ENCODE measurements at regions not wholly inside any gene's neighbourhood (a gene's known extent, or its start where the extent isn't known, plus 50 kb on each side); places are given as distances from the start of the nearest gene placed in this dataset.
A peak's percentile ranks its signal among the peaks of the same experiment; 100 is the strongest.

GRCh38 chr3:157914882-157915281, 191.3 kb downstream of the SHOX2 start:
- ATAC-seq (peak; percentile 74), DNase-seq (ENCODE audit: extremely low read depth in 1 of 4, low spot score in 3 of 4) (no peak), FAIRE-seq (no peak)
- no peaks in the 10 kb centered on the region for H3K79me2 ChIP-seq (ENCODE audit: control insufficient read depth, insufficient read depth, low read length)
- H3K36me3 ChIP-seq (ENCODE audit: control insufficient read depth, insufficient read depth, low read length): no peaks in the 10 kb centered on the region
- intact Hi-C loops (cut with micrococcal nuclease): no loop called here
- H3K4me1 ChIP-seq (replicated peaks in 1 of 2; ENCODE audit: control insufficient read depth in 2 of 2, insufficient read depth in 2 of 2, low read length in 2 of 2): no peaks in the 10 kb centered on the region
- H3K27ac ChIP-seq (ENCODE audit: extremely low read depth, low read depth, low read length): no peak overlapping the region
- no peaks in the 10 kb centered on the region for H4K20me1 ChIP-seq (replicated peaks; ENCODE audit: control insufficient read depth, insufficient read depth, low read length)
- H3K27me3 ChIP-seq (ENCODE audit: control insufficient read depth in 2 of 2, insufficient read depth in 2 of 2, low read length in 2 of 2): no peaks in the 10 kb centered on the region
- ChIA-PET CTCF (ENCODE audit: low intra/inter-chr PET ratio) (no interaction called here), POLR2A (no interaction called here)
- H3K9me3 ChIP-seq (replicated peaks; ENCODE audit: control insufficient read depth, insufficient read depth, low read depth, low read length): no peaks in the 10 kb centered on the region
- no peaks in the 10 kb centered on the region for H3K9me1 ChIP-seq (ENCODE audit: control insufficient read depth, insufficient read depth, low read length)
- no peak overlapping the region for H3K4me3 ChIP-seq
- in situ Hi-C loops (cut with MboI): no loop called here
- no peak overlapping the region for H2AFZ ChIP-seq (ENCODE audit: low read depth, low read length)
- no peak overlapping the region for H3K9ac ChIP-seq (ENCODE audit: insufficient read depth in 1 of 2, low read depth in 2 of 2, low read length in 2 of 2)
- BruUV-seq (replicated peaks): no TSS peak
- H3K4me2 ChIP-seq (ENCODE audit: insufficient read depth, low read length): no peak overlapping the region
- TF ChIP-seq SIRT6 (IDR thresholded peaks at IDR 0.05; ENCODE audit: low read depth, low read length) (no peak), ZNF592 (IDR thresholded peaks at IDR 0.05) (no peak), RAD51 (IDR thresholded peaks at IDR 0.05; ENCODE audit: borderline replicate concordance, low read depth) (peak; percentile 76), FOS (IDR thresholded peaks at IDR 0.05; ENCODE audit: extremely low read depth, insufficient read length) (peak; percentile 50), USF1 (CRISPR knock-in tag; IDR thresholded peaks at IDR 0.05) (peak; percentile 26; the same call in 1 of the 2 replicates), SRF (CRISPR knock-in tag; IDR thresholded peaks at IDR 0.05) (peak; percentile 74 to 96; a peak in 2 of 4 replicates)
- TF ChIP-seq, protein P1, sequence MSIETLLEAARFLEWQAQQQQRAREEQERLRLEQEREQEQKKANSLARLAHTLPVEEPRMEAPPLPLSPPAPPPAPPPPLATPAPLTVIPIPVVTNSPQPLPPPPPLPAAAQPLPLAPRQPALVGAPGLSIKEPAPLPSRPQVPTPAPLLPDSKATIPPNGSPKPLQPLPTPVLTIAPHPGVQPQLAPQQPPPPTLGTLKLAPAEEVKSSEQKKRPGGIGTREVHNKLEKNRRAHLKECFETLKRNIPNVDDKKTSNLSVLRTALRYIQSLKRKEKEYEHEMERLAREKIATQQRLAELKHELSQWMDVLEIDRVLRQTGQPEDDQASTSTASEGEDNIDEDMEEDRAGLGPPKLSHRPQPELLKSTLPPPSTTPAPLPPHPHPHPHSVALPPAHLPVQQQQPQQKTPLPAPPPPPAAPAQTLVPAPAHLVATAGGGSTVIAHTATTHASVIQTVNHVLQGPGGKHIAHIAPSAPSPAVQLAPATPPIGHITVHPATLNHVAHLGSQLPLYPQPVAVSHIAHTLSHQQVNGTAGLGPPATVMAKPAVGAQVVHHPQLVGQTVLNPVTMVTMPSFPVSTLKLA (conservative IDR thresholded peaks at IDR 0.05): no peak
